ENCODE measurements at regions not wholly inside any gene's neighbourhood (a gene's known extent, or its start where the extent isn't known, plus 50 kb on each side); places are given as distances from the start of the nearest gene placed in this dataset.

DNA sequence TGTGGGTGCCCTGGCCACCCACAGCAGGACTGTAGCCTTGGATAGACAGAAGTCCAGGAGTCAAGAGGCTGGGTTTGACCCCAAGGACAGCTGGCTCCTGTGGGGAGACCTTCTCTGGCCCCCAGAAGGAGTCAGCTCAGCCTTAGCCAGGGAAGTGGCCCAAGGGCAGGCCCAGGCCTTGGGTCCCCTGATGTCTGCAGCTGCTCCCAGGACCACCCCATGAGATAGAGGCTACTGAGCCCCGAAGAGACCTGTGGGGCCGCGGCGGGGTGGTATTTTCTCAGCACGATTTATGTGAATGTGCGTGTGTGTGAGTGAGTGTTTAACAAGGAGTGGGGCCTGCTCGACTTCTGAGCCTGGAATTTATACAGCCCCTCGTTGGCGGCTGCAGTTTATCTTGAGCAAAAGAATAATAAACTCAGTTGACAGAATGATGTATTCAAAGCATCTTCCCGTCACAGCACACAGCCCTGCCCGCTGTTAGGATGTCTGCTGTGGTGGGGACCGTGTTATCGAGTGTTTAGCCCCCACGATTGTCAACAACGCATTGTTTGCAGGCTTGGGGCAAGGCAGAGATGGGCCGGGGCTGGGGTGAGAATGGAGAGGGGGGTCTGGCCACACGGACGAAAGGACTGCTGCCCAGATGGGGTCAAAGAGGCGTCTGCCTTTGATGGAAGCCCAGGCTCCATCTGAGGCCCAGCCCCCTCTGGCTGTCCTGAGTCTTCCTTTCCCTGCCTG, 163.3 kb downstream of the VEGFA start:
- WGBS (ENCODE audit: low lambda C conversion rate), result 85% methylated on average over 17 of the region's 19 CpGs
- no peak for TF ChIP-seq EZH2phosphoT487 (IDR thresholded peaks at IDR 0.05; ENCODE audit: borderline replicate concordance, low read depth)
- no peak for TF ChIP-seq RCOR1 (IDR thresholded peaks at IDR 0.05; ENCODE audit: low read length)
- TF ChIP-seq, protein P1, sequence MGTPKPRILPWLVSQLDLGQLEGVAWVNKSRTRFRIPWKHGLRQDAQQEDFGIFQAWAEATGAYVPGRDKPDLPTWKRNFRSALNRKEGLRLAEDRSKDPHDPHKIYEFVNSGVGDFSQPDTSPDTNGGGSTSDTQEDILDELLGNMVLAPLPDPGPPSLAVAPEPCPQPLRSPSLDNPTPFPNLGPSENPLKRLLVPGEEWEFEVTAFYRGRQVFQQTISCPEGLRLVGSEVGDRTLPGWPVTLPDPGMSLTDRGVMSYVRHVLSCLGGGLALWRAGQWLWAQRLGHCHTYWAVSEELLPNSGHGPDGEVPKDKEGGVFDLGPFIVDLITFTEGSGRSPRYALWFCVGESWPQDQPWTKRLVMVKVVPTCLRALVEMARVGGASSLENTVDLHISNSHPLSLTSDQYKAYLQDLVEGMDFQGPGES (IDR thresholded peaks at IDR 0.05; ENCODE audit: low read depth, low read length), result no peak
- no peak for TF ChIP-seq CHD2 (IDR thresholded peaks at IDR 0.05; ENCODE audit: low read length, partially characterized antibody)
- TF ChIP-seq EP300 (IDR thresholded peaks at IDR 0.05; ENCODE audit: borderline replicate concordance in 1 of 2, low read depth in 1 of 2, low read length in 1 of 2), result no peak
- TF ChIP-seq, protein P2, sequence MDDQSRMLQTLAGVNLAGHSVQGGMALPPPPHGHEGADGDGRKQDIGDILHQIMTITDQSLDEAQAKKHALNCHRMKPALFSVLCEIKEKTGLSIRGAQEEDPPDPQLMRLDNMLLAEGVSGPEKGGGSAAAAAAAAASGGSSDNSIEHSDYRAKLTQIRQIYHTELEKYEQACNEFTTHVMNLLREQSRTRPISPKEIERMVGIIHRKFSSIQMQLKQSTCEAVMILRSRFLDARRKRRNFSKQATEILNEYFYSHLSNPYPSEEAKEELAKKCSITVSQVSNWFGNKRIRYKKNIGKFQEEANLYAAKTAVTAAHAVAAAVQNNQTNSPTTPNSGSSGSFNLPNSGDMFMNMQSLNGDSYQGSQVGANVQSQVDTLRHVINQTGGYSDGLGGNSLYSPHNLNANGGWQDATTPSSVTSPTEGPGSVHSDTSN (IDR thresholded peaks at IDR 0.05), result no peak
- TF ChIP-seq SIN3A (IDR thresholded peaks at IDR 0.05; ENCODE audit: borderline replicate concordance, low read depth, low read length), result no peak
- TF ChIP-seq RAD21 (IDR thresholded peaks at IDR 0.05; ENCODE audit: low read length), result no peak
- TF ChIP-seq NRF1 (IDR thresholded peaks at IDR 0.05; ENCODE audit: low read depth, low read length), result no peak
- no peak for TF ChIP-seq NFIC (IDR thresholded peaks at IDR 0.05; ENCODE audit: borderline replicate concordance)
- no peak for TF ChIP-seq MXI1 (IDR thresholded peaks at IDR 0.05; ENCODE audit: low read depth, low read length)
- TF ChIP-seq, protein P3, sequence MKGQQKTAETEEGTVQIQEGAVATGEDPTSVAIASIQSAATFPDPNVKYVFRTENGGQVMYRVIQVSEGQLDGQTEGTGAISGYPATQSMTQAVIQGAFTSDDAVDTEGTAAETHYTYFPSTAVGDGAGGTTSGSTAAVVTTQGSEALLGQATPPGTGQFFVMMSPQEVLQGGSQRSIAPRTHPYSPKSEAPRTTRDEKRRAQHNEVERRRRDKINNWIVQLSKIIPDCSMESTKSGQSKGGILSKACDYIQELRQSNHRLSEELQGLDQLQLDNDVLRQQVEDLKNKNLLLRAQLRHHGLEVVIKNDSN (IDR thresholded peaks at IDR 0.05; ENCODE audit: borderline replicate concordance, low read depth), result no peak
- TF ChIP-seq, protein P4, sequence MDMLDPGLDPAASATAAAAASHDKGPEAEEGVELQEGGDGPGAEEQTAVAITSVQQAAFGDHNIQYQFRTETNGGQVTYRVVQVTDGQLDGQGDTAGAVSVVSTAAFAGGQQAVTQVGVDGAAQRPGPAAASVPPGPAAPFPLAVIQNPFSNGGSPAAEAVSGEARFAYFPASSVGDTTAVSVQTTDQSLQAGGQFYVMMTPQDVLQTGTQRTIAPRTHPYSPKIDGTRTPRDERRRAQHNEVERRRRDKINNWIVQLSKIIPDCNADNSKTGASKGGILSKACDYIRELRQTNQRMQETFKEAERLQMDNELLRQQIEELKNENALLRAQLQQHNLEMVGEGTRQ (IDR thresholded peaks at IDR 0.05; ENCODE audit: borderline replicate concordance, low read depth, low read length), result no peak
- TF ChIP-seq GABPA (IDR thresholded peaks at IDR 0.05; ENCODE audit: low read depth), result no peak
- TF ChIP-seq MEF2A (IDR thresholded peaks at IDR 0.05; ENCODE audit: borderline replicate concordance, low read depth), result no peak
- TF ChIP-seq RXRA (IDR thresholded peaks at IDR 0.05; ENCODE audit: borderline replicate concordance, low read depth), result no peak
- Histone ChIP-seq H3K27me3 (ENCODE audit: insufficient read depth) (no peaks in the 10 kb centered on the region), H3K36me3 (replicated peaks in 1 of 2; ENCODE audit: control insufficient read depth in 1 of 2, insufficient read depth in 2 of 2, low read length in 1 of 2) (no peaks in the 10 kb centered on the region), H3K9me3 (no peaks in the 10 kb centered on the region), H3K79me2 (ENCODE audit: insufficient read depth) (no peaks in the 10 kb centered on the region), H3K4me2 (no peak overlapping the region), H3K4me1 (ENCODE audit: control insufficient read depth in 1 of 2, insufficient read depth in 2 of 2, low read depth in 1 of 2, low read length in 1 of 2) (peaks cover 0 to 81% of the 10 kb centered on the region in 2 experiments; a peak in 2 of 4 replicates), H3K4me3 (ENCODE audit: low read depth in 2 of 2, low read length in 1 of 2) (no peak overlapping the region), H2AFZ (ENCODE audit: low read depth) (no peak overlapping the region), H3K9me2 (no peaks in the 10 kb centered on the region), H4K20me1 (ENCODE audit: insufficient read depth) (no peaks in the 10 kb centered on the region), H3K9ac (no peak overlapping the region), H3K27ac (ENCODE audit: low read depth in 2 of 2, low read length in 1 of 2) (peak overlapping the region in 1 of 2 experiments; percentile 68; a peak in 2 of 4 replicates), H3F3A (replicated peaks; ENCODE audit: insufficient read depth) (no peaks in the 10 kb centered on the region)
- CTCF ChIA-PET, result interaction anchor here (1.1 to 4.0 kb wide), 3 partner anchors 141 to 164 kb away, joined by 3 to 16 read pairs (median 10); partner anchors contain the start of gene VEGFA
- DNase-seq, result peak; percentile 52
- POLR2A ChIA-PET, result no interaction called here

Measured in SK-N-SH (cell line).